ENCODE measurements at regions not wholly inside any gene's neighbourhood (a gene's known extent, or its start where the extent isn't known, plus 50 kb on each side); places are given as distances from the start of the nearest gene placed in this dataset.

DNA sequence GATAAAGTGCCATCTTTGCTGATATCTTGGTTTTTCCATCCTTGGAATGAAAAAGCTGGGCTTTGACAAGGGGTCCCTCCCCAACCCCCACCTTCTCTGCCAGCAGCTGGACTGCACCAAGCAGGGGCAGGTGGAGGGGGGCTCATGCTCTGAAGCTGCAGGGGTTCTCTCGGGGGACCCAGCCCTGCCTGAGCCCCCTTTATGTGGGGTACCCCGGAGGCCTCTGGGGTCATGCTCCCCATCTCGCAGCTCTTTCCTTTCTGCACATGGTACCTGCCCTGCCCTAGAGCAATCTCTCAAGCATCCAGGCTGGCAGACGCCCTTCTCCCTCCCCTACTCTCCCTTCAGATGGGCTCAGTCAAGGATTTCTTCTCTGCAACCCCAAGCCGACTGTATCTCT lies 146.7 kb upstream of the PTPN1 start:
- TF ChIP-seq, protein P1, sequence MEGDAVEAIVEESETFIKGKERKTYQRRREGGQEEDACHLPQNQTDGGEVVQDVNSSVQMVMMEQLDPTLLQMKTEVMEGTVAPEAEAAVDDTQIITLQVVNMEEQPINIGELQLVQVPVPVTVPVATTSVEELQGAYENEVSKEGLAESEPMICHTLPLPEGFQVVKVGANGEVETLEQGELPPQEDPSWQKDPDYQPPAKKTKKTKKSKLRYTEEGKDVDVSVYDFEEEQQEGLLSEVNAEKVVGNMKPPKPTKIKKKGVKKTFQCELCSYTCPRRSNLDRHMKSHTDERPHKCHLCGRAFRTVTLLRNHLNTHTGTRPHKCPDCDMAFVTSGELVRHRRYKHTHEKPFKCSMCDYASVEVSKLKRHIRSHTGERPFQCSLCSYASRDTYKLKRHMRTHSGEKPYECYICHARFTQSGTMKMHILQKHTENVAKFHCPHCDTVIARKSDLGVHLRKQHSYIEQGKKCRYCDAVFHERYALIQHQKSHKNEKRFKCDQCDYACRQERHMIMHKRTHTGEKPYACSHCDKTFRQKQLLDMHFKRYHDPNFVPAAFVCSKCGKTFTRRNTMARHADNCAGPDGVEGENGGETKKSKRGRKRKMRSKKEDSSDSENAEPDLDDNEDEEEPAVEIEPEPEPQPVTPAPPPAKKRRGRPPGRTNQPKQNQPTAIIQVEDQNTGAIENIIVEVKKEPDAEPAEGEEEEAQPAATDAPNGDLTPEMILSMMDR (IDR thresholded peaks at IDR 0.05) = no peak
- no peak for TF ChIP-seq POLR2AphosphoS5 (IDR thresholded peaks at IDR 0.05)

Data from esophagus muscularis mucosa (tissue), 3 donors.